ENCODE measurements at regions not wholly inside any gene's neighbourhood (a gene's known extent, or its start where the extent isn't known, plus 50 kb on each side); places are given as distances from the start of the nearest gene placed in this dataset.

DNA sequence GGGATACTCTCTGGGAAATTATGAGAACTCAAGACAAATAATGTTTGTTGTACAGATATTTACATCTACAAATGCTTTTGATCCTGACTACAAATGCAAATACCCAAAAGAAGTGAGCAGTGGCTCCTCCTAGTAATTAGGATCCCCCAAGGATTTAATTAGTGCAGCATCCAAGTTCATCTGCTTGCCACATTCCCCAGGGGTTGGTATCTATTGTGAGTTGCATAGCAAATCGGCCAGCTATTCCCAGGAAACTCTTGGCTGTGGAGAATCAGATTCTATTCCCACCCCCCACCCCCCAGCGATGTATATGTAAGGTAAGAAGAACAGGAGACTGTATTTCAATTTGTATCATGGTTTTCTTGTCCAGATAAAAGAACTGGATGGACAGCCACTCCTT lies 725.1 kb upstream of the CDH7 start:
- ChIA-PET POLR2A (no interaction called here), CTCF (no interaction called here)
- TF ChIP-seq, protein P1, sequence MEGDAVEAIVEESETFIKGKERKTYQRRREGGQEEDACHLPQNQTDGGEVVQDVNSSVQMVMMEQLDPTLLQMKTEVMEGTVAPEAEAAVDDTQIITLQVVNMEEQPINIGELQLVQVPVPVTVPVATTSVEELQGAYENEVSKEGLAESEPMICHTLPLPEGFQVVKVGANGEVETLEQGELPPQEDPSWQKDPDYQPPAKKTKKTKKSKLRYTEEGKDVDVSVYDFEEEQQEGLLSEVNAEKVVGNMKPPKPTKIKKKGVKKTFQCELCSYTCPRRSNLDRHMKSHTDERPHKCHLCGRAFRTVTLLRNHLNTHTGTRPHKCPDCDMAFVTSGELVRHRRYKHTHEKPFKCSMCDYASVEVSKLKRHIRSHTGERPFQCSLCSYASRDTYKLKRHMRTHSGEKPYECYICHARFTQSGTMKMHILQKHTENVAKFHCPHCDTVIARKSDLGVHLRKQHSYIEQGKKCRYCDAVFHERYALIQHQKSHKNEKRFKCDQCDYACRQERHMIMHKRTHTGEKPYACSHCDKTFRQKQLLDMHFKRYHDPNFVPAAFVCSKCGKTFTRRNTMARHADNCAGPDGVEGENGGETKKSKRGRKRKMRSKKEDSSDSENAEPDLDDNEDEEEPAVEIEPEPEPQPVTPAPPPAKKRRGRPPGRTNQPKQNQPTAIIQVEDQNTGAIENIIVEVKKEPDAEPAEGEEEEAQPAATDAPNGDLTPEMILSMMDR (IDR thresholded peaks at IDR 0.05), result no peak
- H3K27me3 Mint-ChIP-seq, result no peaks in the 10 kb centered on the region
- no peaks in the 10 kb centered on the region for H3K36me3 Mint-ChIP-seq (ENCODE audit: low read depth)
- ATAC-seq (ENCODE audit: low read depth) (no peak), DNase-seq (no peak)
- no peaks in the 10 kb centered on the region for H3K4me1 Mint-ChIP-seq
- no peak overlapping the region for H3K27ac Mint-ChIP-seq
- no peak overlapping the region for H3K4me3 Mint-ChIP-seq
- intact Hi-C loops (cut with micrococcal nuclease), result no loop called here
- H3K9me3 Mint-ChIP-seq, result peaks cover 5% of the 10 kb centered on the region

DNA sequence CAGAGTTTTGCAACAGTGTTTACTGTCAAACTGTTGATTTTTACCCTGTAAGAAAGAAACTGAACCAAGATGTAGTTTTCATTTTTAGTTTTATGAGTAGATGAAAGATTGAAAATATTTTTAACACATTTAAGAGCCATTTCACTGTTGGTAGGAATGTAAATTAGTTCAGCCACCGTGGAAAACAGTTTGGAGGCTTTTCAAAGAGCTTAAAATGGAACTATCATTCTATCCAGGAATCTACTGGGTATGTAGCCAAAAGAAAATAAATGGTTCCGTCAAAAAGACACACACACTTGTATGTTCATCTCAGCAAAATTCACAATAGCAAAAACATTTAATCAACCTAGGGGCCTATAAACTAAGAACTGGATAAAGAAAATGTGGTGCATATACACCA lies 729.8 kb upstream of the CDH7 start:
- H3K27me3 Mint-ChIP-seq, result no peaks in the 10 kb centered on the region
- no peaks in the 10 kb centered on the region for H3K36me3 Mint-ChIP-seq (ENCODE audit: low read depth)
- H3K4me1 Mint-ChIP-seq, result no peaks in the 10 kb centered on the region
- POLR2A ChIA-PET, result no interaction called here
- no peak for ATAC-seq (ENCODE audit: low read depth)
- CTCF ChIA-PET, result no interaction called here
- intact Hi-C loops (cut with micrococcal nuclease), result no loop called here
- no peak for DNase-seq
- TF ChIP-seq, protein P1 (IDR thresholded peaks at IDR 0.05), result no peak
- H3K9me3 Mint-ChIP-seq, result peaks cover 5% of the 10 kb centered on the region
- H3K4me3 Mint-ChIP-seq, result no peak overlapping the region
- no peak overlapping the region for H3K27ac Mint-ChIP-seq

DNA sequence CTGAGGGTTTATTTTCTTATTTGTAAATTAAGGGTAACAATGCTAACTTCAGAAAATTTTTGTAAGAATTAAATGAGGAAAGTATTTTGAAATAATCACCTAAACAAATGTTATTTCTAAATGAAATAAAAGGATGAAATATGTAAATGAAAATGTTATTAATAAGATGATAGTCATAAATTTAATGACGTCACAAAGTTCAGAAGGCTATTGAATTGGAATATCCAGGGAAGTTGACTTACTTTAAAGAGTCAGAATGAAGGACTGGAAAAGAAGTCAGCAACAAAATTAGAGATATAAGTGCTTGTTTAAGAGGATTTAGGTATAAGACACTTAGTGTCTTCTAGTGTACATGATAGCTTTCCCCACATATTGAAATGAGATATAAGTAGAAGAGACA lies 732.6 kb upstream of the CDH7 start:
- Mint-ChIP-seq H3K4me1 (no peaks in the 10 kb centered on the region), H3K9me3 (no peaks in the 10 kb centered on the region), H3K27me3 (no peaks in the 10 kb centered on the region), H3K27ac (no peak overlapping the region), H3K36me3 (ENCODE audit: low read depth) (no peaks in the 10 kb centered on the region), H3K4me3 (no peak overlapping the region)
- intact Hi-C loops (cut with micrococcal nuclease), result no loop called here
- DNase-seq, result no peak
- no peak for ATAC-seq (ENCODE audit: low read depth)
- TF ChIP-seq, protein P1 (IDR thresholded peaks at IDR 0.05), result no peak
- ChIA-PET CTCF (no interaction called here), POLR2A (no interaction called here)

GRCh38 chr18:65017372-65017760 lies 733.4 kb upstream of the CDH7 start:
- ChIA-PET POLR2A (no interaction called here), CTCF (no interaction called here)
- H3K27me3 Mint-ChIP-seq, result no peaks in the 10 kb centered on the region
- H3K36me3 Mint-ChIP-seq (ENCODE audit: low read depth), result no peaks in the 10 kb centered on the region
- TF ChIP-seq, protein P1 (IDR thresholded peaks at IDR 0.05), result no peak
- ATAC-seq (ENCODE audit: low read depth) (no peak), DNase-seq (no peak)
- no peak overlapping the region for H3K4me3 Mint-ChIP-seq
- intact Hi-C loops (cut with micrococcal nuclease), result no loop called here
- no peaks in the 10 kb centered on the region for H3K9me3 Mint-ChIP-seq
- no peaks in the 10 kb centered on the region for H3K4me1 Mint-ChIP-seq
- no peak overlapping the region for H3K27ac Mint-ChIP-seq

- ChIA-PET CTCF (no interaction called here), POLR2A (no interaction called here)
- Mint-ChIP-seq H3K4me3 (no peak overlapping the region), H3K27ac (no peak overlapping the region), H3K4me1 (no peaks in the 10 kb centered on the region), H3K36me3 (ENCODE audit: low read depth) (no peaks in the 10 kb centered on the region), H3K9me3 (no peaks in the 10 kb centered on the region), H3K27me3 (no peaks in the 10 kb centered on the region)
- TF ChIP-seq, protein P1 (IDR thresholded peaks at IDR 0.05), result no peak
- DNase-seq (no peak), ATAC-seq (ENCODE audit: low read depth) (no peak)
- intact Hi-C loops (cut with micrococcal nuclease), result no loop called here
Observed at GRCh38 chr18:65016631-65017371, 734.0 kb upstream of the CDH7 start.
